ENCODE measurements at regions not wholly inside any gene's neighbourhood (a gene's known extent, or its start where the extent isn't known, plus 50 kb on each side); places are given as distances from the start of the nearest gene placed in this dataset.
"Not testable (repeated sequence)": the region's sequence is repeated elsewhere in the genome, so short reads cannot be mapped to it uniquely, and the experiment has no call there.

GRCh38 chr4:152051332-152051731 lies 290.5 kb upstream of the GATB start:
- DNase-seq, result not testable (repeated sequence)

- no peak for DNase-seq
Measured at GRCh38 chr4:152050106-152050505, 289.3 kb upstream of the GATB start.

- DNase-seq, result no peak
Measured at GRCh38 chr4:152047451-152047850, 286.6 kb upstream of the GATB start.

GRCh38 chr4:152045807-152046571 lies 285.2 kb upstream of the GATB start:
- no peak for DNase-seq

GRCh38 chr4:152045449-152045806 lies 284.6 kb upstream of the GATB start:
- DNase-seq, result no peak

GRCh38 chr4:152044331-152045036 lies 283.7 kb upstream of the GATB start:
- DNase-seq, result no peak

GRCh38 chr4:152041295-152041694 lies 280.5 kb upstream of the GATB start:
- no peak for DNase-seq

- no peak for DNase-seq
Measured at GRCh38 chr4:152039691-152040090, 278.9 kb upstream of the GATB start.

GRCh38 chr4:152039023-152039481 lies 278.2 kb upstream of the GATB start:
- no peak for DNase-seq

GRCh38 chr4:152038238-152038637 lies 277.4 kb upstream of the GATB start:
- DNase-seq, result no peak

- DNase-seq, result no peak
Measured at GRCh38 chr4:152037435-152037834, 276.6 kb upstream of the GATB start.

- no peak for DNase-seq
Measured at GRCh38 chr4:152033621-152034020, 272.8 kb upstream of the GATB start.

- DNase-seq, result no peak
Measured at GRCh38 chr4:152032722-152033131, 271.9 kb upstream of the GATB start.

- no peak for DNase-seq
Measured at GRCh38 chr4:152029631-152030030, 268.8 kb upstream of the GATB start.

- DNase-seq, result no peak
Measured at GRCh38 chr4:152028131-152028530, 267.3 kb upstream of the GATB start.

- DNase-seq, result no peak
Measured at GRCh38 chr4:152024881-152025280, 264.1 kb upstream of the GATB start.

- no peak for DNase-seq
Measured at GRCh38 chr4:152023674-152024073, 262.9 kb upstream of the GATB start.

GRCh38 chr4:152022543-152022942 lies 261.7 kb upstream of the GATB start:
- no peak for DNase-seq

GRCh38 chr4:152021788-152022438 lies 261.1 kb upstream of the GATB start:
- DNase-seq, result no peak

- DNase-seq, result no peak
Measured at GRCh38 chr4:152020073-152020472, 259.3 kb upstream of the GATB start.

- DNase-seq, result no peak
Measured at GRCh38 chr4:152016303-152016620, 255.5 kb upstream of the GATB start.

- DNase-seq, result no peak
Measured at GRCh38 chr4:152015597-152016302, 254.9 kb upstream of the GATB start.

- DNase-seq, result no peak
Measured at GRCh38 chr4:152014280-152014679, 253.5 kb upstream of the GATB start.

Measured in NCI-H1930 (cell line).